ENCODE measurements at regions not wholly inside any gene's neighbourhood (a gene's known extent, or its start where the extent isn't known, plus 50 kb on each side); places are given as distances from the start of the nearest gene placed in this dataset.

DNA sequence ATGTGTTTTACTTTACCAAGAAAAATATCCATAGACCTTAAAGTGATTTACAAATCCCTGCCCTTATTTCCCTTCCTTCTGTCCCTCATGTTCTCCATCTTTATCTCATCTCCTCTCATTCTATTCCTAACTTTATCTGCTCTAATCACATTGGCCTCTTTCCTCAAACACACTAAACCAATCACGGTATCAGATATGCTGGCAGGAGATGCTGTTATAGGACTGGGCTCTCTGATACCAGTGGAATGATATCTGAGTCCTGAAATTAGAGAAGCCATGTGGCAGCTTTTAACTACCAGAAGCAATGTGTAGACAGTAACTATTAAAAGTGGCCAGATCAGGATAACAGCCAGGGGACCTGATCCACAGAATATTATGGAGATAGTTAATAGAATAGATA, 49.9 kb upstream of the GIMD1 start:
- H3K27me3 ChIP-seq: no peaks in the 10 kb centered on the region
- no peaks in the 10 kb centered on the region for H3K4me1 ChIP-seq
- 58 to 67% methylated on average over 1 of the region's 1 CpG for WGBS, 2 donors (ENCODE audit: low coverage in 1 of 2)
- no peaks in the 10 kb centered on the region for H3K9me3 ChIP-seq
- no peak overlapping the region for H3K27ac ChIP-seq
- ATAC-seq: no peak
- H3K36me3 ChIP-seq: no peaks in the 10 kb centered on the region
- TF ChIP-seq, protein P1, sequence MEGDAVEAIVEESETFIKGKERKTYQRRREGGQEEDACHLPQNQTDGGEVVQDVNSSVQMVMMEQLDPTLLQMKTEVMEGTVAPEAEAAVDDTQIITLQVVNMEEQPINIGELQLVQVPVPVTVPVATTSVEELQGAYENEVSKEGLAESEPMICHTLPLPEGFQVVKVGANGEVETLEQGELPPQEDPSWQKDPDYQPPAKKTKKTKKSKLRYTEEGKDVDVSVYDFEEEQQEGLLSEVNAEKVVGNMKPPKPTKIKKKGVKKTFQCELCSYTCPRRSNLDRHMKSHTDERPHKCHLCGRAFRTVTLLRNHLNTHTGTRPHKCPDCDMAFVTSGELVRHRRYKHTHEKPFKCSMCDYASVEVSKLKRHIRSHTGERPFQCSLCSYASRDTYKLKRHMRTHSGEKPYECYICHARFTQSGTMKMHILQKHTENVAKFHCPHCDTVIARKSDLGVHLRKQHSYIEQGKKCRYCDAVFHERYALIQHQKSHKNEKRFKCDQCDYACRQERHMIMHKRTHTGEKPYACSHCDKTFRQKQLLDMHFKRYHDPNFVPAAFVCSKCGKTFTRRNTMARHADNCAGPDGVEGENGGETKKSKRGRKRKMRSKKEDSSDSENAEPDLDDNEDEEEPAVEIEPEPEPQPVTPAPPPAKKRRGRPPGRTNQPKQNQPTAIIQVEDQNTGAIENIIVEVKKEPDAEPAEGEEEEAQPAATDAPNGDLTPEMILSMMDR (IDR thresholded peaks at IDR 0.05): no peak
- TF ChIP-seq POLR2A (IDR thresholded peaks at IDR 0.05): no peak
- TF ChIP-seq EP300 (IDR thresholded peaks at IDR 0.05): no peak
- TF ChIP-seq POLR2AphosphoS5 (IDR thresholded peaks at IDR 0.05): no peak
- H3K4me3 ChIP-seq: no peak overlapping the region
